Vagina (tissue), 2 donors: ENCODE measurements at regions not wholly inside any gene's neighbourhood (a gene's known extent, or its start where the extent isn't known, plus 50 kb on each side); places are given as distances from the start of the nearest gene placed in this dataset.

Experiments
- POLR2A ChIP-seq, 2 donors: fragments of 450-650 bp; IDR thresholded peaks; one replicate each; pipeline ENCODE4 v1.6.1; 2017; ENCODE audit warnings: antibody characterized with exemption in 2 of 2, mild to moderate bottlenecking in 2 of 2, moderate library complexity in 2 of 2
- TF ChIP-seq, protein P1 (sequence below), 3 experiments: fragments of 450-650 bp in 2 of 3; fragments of 200-600 bp in 1 of 3; sonication (generic) in 1 of 3; IDR thresholded peaks; one replicate each; pipeline ENCODE4 v1.5.1; 2017 to 2019; ENCODE audit warnings: antibody characterized with exemption in 3 of 3, mild to moderate bottlenecking in 2 of 3, moderate library complexity in 2 of 3

DNA sequence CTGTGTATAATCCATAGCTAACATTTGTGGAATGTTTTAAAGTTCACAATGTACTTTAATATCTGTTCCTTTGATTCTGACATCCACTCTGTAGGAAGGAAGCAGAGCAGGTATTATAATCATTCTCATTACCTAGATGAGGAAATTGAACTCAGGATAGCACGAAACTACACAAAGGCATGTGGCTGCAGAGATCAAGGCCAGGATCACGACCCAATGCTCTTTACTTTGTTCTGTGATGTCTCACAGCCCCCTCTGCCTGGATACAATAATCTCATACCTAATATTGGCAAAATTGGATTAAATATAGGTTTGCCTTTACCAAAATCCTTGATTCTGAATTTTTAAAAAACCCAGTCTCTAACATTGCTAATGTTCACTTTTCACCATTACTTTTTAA, 298.0 kb upstream of the KITLG start:
- TF ChIP-seq, protein P1, sequence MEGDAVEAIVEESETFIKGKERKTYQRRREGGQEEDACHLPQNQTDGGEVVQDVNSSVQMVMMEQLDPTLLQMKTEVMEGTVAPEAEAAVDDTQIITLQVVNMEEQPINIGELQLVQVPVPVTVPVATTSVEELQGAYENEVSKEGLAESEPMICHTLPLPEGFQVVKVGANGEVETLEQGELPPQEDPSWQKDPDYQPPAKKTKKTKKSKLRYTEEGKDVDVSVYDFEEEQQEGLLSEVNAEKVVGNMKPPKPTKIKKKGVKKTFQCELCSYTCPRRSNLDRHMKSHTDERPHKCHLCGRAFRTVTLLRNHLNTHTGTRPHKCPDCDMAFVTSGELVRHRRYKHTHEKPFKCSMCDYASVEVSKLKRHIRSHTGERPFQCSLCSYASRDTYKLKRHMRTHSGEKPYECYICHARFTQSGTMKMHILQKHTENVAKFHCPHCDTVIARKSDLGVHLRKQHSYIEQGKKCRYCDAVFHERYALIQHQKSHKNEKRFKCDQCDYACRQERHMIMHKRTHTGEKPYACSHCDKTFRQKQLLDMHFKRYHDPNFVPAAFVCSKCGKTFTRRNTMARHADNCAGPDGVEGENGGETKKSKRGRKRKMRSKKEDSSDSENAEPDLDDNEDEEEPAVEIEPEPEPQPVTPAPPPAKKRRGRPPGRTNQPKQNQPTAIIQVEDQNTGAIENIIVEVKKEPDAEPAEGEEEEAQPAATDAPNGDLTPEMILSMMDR (IDR thresholded peaks at IDR 0.05) = no peak
- no peak for TF ChIP-seq POLR2A (IDR thresholded peaks at IDR 0.05)
